Stimulated activated naive CD8-positive, alpha-beta T cell treated with anti-CD3 and anti-CD28 coated beads, Interleukin-15, amount 100 ng/mL, for 72 hours (primary cell): ENCODE measurements at regions not wholly inside any gene's neighbourhood (a gene's known extent, or its start where the extent isn't known, plus 50 kb on each side); places are given as distances from the start of the nearest gene placed in this dataset.

Experiments used
- ATAC-seq: fragments of 150-1000 bp; cut with Tn5 transposase; 2 replicates; pipeline ENCODE4 v1.10.0; 2021; ENCODE audit warnings: mild to moderate bottlenecking, moderate library complexity
- DNase-seq, 2 donors: peaks; one replicate each; pipeline ENCODE4 v3.0.0; 2021 to 2022
- H3K27ac Mint-ChIP-seq, 2 donors: one replicate each; pipeline ENCODE4 v1.8.0; 2022; ENCODE audit warnings: mild to moderate bottlenecking in 2 of 2, mixed read lengths in 2 of 2, moderate library complexity in 2 of 2
- H3K27me3 Mint-ChIP-seq: one replicate; pipeline ENCODE4 v1.8.0; 2022; ENCODE audit warnings: mixed read lengths
- H3K4me1 Mint-ChIP-seq: one replicate; pipeline ENCODE4 v1.8.0; 2022; ENCODE audit warnings: mild to moderate bottlenecking, mixed read lengths
- H3K4me3 Mint-ChIP-seq, 2 donors: one replicate each; pipeline ENCODE4 v1.8.0; 2022; ENCODE audit warnings: mild to moderate bottlenecking in 2 of 2, mixed read lengths in 2 of 2, moderate library complexity in 1 of 2
- H3K9me3 Mint-ChIP-seq, 2 donors: one replicate each; pipeline ENCODE4 v1.8.0; 2022; ENCODE audit warnings: mixed read lengths in 2 of 2

GRCh38 chr2:167900435-167901114 is 346.8 kb downstream of the STK39 start:
- Mint-ChIP-seq H3K27ac (peak overlapping the region in 1 of 2 donors; percentile 52), H3K9me3 (peaks cover 0 to 6% of the 10 kb centered on the region in 2 donors), H3K4me3 (no peak overlapping the region), H3K4me1 (no peaks in the 10 kb centered on the region), H3K27me3 (peaks cover 22% of the 10 kb centered on the region)
- DNase-seq = no peak
- no peak for ATAC-seq

GRCh38 chr2:167898340-167898739 is 349.1 kb downstream of the STK39 start:
- ATAC-seq (no peak), DNase-seq (no peak)
- no peak overlapping the region for H3K27ac Mint-ChIP-seq
- H3K27me3 Mint-ChIP-seq = peaks cover 18% of the 10 kb centered on the region
- H3K4me1 Mint-ChIP-seq = no peaks in the 10 kb centered on the region
- H3K9me3 Mint-ChIP-seq = peaks cover 0 to 6% of the 10 kb centered on the region in 2 donors
- no peak overlapping the region for H3K4me3 Mint-ChIP-seq

GRCh38 chr2:167891841-167892240 is 355.6 kb downstream of the STK39 start:
- Mint-ChIP-seq H3K27me3 (peaks cover 36% of the 10 kb centered on the region), H3K9me3 (peaks cover 25 to 43% of the 10 kb centered on the region in 2 donors), H3K4me3 (no peak overlapping the region), H3K27ac (no peak overlapping the region), H3K4me1 (no peaks in the 10 kb centered on the region)
- no peak for DNase-seq
- no peak for ATAC-seq

GRCh38 chr2:167890739-167891138 is 356.7 kb downstream of the STK39 start:
- DNase-seq = no peak
- no peak overlapping the region for H3K4me3 Mint-ChIP-seq
- H3K9me3 Mint-ChIP-seq = peaks cover 20 to 45% of the 10 kb centered on the region in 2 donors
- no peak for ATAC-seq
- H3K27ac Mint-ChIP-seq = no peak overlapping the region
- peaks cover 28% of the 10 kb centered on the region for H3K27me3 Mint-ChIP-seq
- H3K4me1 Mint-ChIP-seq = no peaks in the 10 kb centered on the region

GRCh38 chr2:167880415-167880814 is 367.0 kb downstream of the STK39 start:
- H3K4me3 Mint-ChIP-seq = no peak overlapping the region
- H3K27me3 Mint-ChIP-seq = peaks cover 15% of the 10 kb centered on the region
- H3K27ac Mint-ChIP-seq = no peak overlapping the region
- no peak for ATAC-seq
- H3K9me3 Mint-ChIP-seq = peaks cover 0 to 4% of the 10 kb centered on the region in 2 donors
- DNase-seq = no peak
- no peaks in the 10 kb centered on the region for H3K4me1 Mint-ChIP-seq

GRCh38 chr2:167875529-167875928 is 371.9 kb downstream of the STK39 start:
- Mint-ChIP-seq H3K27me3 (peaks cover 7% of the 10 kb centered on the region), H3K27ac (no peak overlapping the region), H3K9me3 (no peaks in the 10 kb centered on the region), H3K4me3 (no peak overlapping the region), H3K4me1 (no peaks in the 10 kb centered on the region)
- ATAC-seq (no peak), DNase-seq (no peak)

- no peak for DNase-seq
Measured at GRCh38 chr2:167874812-167875211, 372.6 kb downstream of the STK39 start.

GRCh38 chr2:167871286-167871685 is 376.1 kb downstream of the STK39 start:
- Mint-ChIP-seq H3K9me3 (no peaks in the 10 kb centered on the region), H3K4me3 (no peak overlapping the region), H3K27ac (no peak overlapping the region), H3K4me1 (no peaks in the 10 kb centered on the region), H3K27me3 (no peaks in the 10 kb centered on the region)
- ATAC-seq (no peak), DNase-seq (no peak)

More at GRCh38 chr2:167874812-167875211, 372.6 kb downstream of the STK39 start:
- no peak for ATAC-seq
- Mint-ChIP-seq H3K27ac (no peak overlapping the region), H3K27me3 (peaks cover 7% of the 10 kb centered on the region), H3K9me3 (no peaks in the 10 kb centered on the region), H3K4me3 (no peak overlapping the region), H3K4me1 (no peaks in the 10 kb centered on the region)

- no peaks in the 10 kb centered on the region for H3K9me3 Mint-ChIP-seq
- no peak for ATAC-seq
- no peak overlapping the region for H3K4me3 Mint-ChIP-seq
- H3K4me1 Mint-ChIP-seq = no peaks in the 10 kb centered on the region
- no peak for DNase-seq
- peaks cover 8% of the 10 kb centered on the region for H3K27me3 Mint-ChIP-seq
- no peak overlapping the region for H3K27ac Mint-ChIP-seq
Measured at GRCh38 chr2:167869200-167869599, 378.2 kb downstream of the STK39 start.

- H3K4me1 Mint-ChIP-seq = peaks cover 13% of the 10 kb centered on the region
- peak; percentile 38 for ATAC-seq
Measured at GRCh38 chr2:167863377-167863776, 384.0 kb downstream of the STK39 start.

GRCh38 chr2:167862782-167863181 is 384.6 kb downstream of the STK39 start:
- no peak for DNase-seq
- peaks cover 8% of the 10 kb centered on the region for H3K27me3 Mint-ChIP-seq
- H3K9me3 Mint-ChIP-seq = peaks cover 0 to 4% of the 10 kb centered on the region in 2 donors
- no peak overlapping the region for H3K4me3 Mint-ChIP-seq
- H3K4me1 Mint-ChIP-seq = peaks cover 13% of the 10 kb centered on the region
- peak; percentile 87 for ATAC-seq
- no peak overlapping the region for H3K27ac Mint-ChIP-seq

More at GRCh38 chr2:167863377-167863776, 384.0 kb downstream of the STK39 start:
- peaks cover 8% of the 10 kb centered on the region for H3K27me3 Mint-ChIP-seq
- H3K4me3 Mint-ChIP-seq = no peak overlapping the region
- no peak for DNase-seq
- H3K27ac Mint-ChIP-seq = no peak overlapping the region
- peaks cover 0 to 4% of the 10 kb centered on the region in 2 donors for H3K9me3 Mint-ChIP-seq

GRCh38 chr2:167862296-167862695 is 385.1 kb downstream of the STK39 start:
- peak; percentile 47 for ATAC-seq
- Mint-ChIP-seq H3K4me1 (peaks cover 13% of the 10 kb centered on the region), H3K9me3 (peaks cover 0 to 4% of the 10 kb centered on the region in 2 donors), H3K27me3 (peaks cover 8% of the 10 kb centered on the region), H3K4me3 (no peak overlapping the region), H3K27ac (peak overlapping the region in 1 of 2 donors; percentile 79)
- no peak for DNase-seq

- Mint-ChIP-seq H3K27me3 (peaks cover 8% of the 10 kb centered on the region), H3K9me3 (peaks cover 0 to 4% of the 10 kb centered on the region in 2 donors), H3K27ac (no peak overlapping the region), H3K4me3 (no peak overlapping the region), H3K4me1 (peaks cover 13% of the 10 kb centered on the region)
- DNase-seq (no peak), ATAC-seq (no peak)
Measured at GRCh38 chr2:167861574-167862193, 385.7 kb downstream of the STK39 start.

- DNase-seq = no peak
- H3K27ac Mint-ChIP-seq = no peak overlapping the region
- H3K4me1 Mint-ChIP-seq = peaks cover 13% of the 10 kb centered on the region
- ATAC-seq = no peak
- H3K9me3 Mint-ChIP-seq = peaks cover 0 to 4% of the 10 kb centered on the region in 2 donors
- H3K4me3 Mint-ChIP-seq = no peak overlapping the region
- H3K27me3 Mint-ChIP-seq = no peaks in the 10 kb centered on the region
Measured at GRCh38 chr2:167860082-167860481, 387.3 kb downstream of the STK39 start.

- peaks cover 0 to 4% of the 10 kb centered on the region in 2 donors for H3K9me3 Mint-ChIP-seq
- no peak overlapping the region for H3K4me3 Mint-ChIP-seq
- H3K27me3 Mint-ChIP-seq = no peaks in the 10 kb centered on the region
- no peak overlapping the region for H3K27ac Mint-ChIP-seq
- peaks cover 13% of the 10 kb centered on the region for H3K4me1 Mint-ChIP-seq
- DNase-seq (no peak), ATAC-seq (no peak)
Measured at GRCh38 chr2:167859676-167860075, 387.7 kb downstream of the STK39 start.

GRCh38 chr2:167858086-167858485 is 389.3 kb downstream of the STK39 start:
- H3K4me1 Mint-ChIP-seq = peaks cover 8% of the 10 kb centered on the region
- no peaks in the 10 kb centered on the region for H3K27me3 Mint-ChIP-seq
- H3K4me3 Mint-ChIP-seq = no peak overlapping the region
- no peak overlapping the region for H3K27ac Mint-ChIP-seq
- DNase-seq (no peak), ATAC-seq (no peak)
- H3K9me3 Mint-ChIP-seq = peaks cover 0 to 4% of the 10 kb centered on the region in 2 donors
